T-cell (primary cell): ENCODE measurements at regions not wholly inside any gene's neighbourhood (a gene's known extent, or its start where the extent isn't known, plus 50 kb on each side); places are given as distances from the start of the nearest gene placed in this dataset.

Source experiments
- ATAC-seq, 4 experiments: fragments of 200-7000 bp in 3 of 4; fragments of 150-1000 bp in 1 of 4; cut with Tn5 transposase; replicated peaks in 1 of 4; 1 replicate in 3 of 4; 2 replicates in 1 of 4; pipeline ENCODE4 v1.10.0; 2021; ENCODE audit warnings: moderate library complexity in 3 of 4, mild to moderate bottlenecking in 2 of 4, moderate number of reproducible peaks in 1 of 4
- CTCF ChIA-PET, 2 donors: fragments of 300-600 bp; sonication (Branson Sonifier 250); formaldehyde crosslinking; loops; one replicate each; lab custom pipeline; 2022; ENCODE audit warnings: antibody characterized with exemption in 2 of 2; lab: Charles Lee
- POLR2A ChIA-PET, 2 donors: fragments of 300-600 bp; sonication (Branson Sonifier 250); formaldehyde crosslinking; loops; one replicate each; lab custom pipeline; 2022; ENCODE audit warnings: antibody characterized with exemption in 2 of 2; lab: Charles Lee
- DNase-seq, 35 experiments: peaks; one replicate each; pipeline versions ENCODE4 v3.0.0 to v3.0.0-alpha.2; 2013 to 2023
- H3K27ac ChIP-seq: one replicate; pipeline ENCODE4 v1.5.1; 2013; ENCODE audit warnings: low read length
- H3K27me3 ChIP-seq, 2 experiments: replicated peaks in 1 of 2; 1 replicate in 1 of 2; 2 replicates in 1 of 2; pipeline versions ENCODE4 v1.6.1 to v1.7.0; 2013; ENCODE audit warnings: low read length in 1 of 2, mixed read lengths in 1 of 2; ENCODE audit not compliant: control insufficient read depth in 2 of 2, insufficient read depth in 2 of 2; ENCODE audit errors: extremely low read depth in 1 of 2
- H3K36me3 ChIP-seq, 2 donors: 1 replicate in 1 of 2; 2 replicates in 1 of 2; pipeline versions ENCODE4 v1.6.1 to v1.7.0; 2013; ENCODE audit warnings: low read length in 1 of 2; ENCODE audit not compliant: control insufficient read depth in 2 of 2, insufficient read depth in 1 of 2; ENCODE audit errors: extremely low read depth in 1 of 2
- H3K4me1 ChIP-seq, 2 experiments: 1 replicate in 1 of 2; 2 replicates in 1 of 2; pipeline versions ENCODE4 v1.6.1 to v1.7.0; 2013; ENCODE audit warnings: low read length in 2 of 2, mixed read lengths in 1 of 2; ENCODE audit not compliant: insufficient read depth in 2 of 2, control insufficient read depth in 1 of 2; ENCODE audit errors: extremely low read depth in 1 of 2
- H3K4me3 ChIP-seq, 2 donors: 1 replicate in 1 of 2; 2 replicates in 1 of 2; pipeline versions ENCODE4 v1.5.1 to v1.7.0; 2013; ENCODE audit warnings: mild to moderate bottlenecking in 2 of 2, low read length in 1 of 2, moderate library complexity in 1 of 2; ENCODE audit not compliant: control insufficient read depth in 1 of 2; ENCODE audit errors: extremely low read depth in 1 of 2
- H3K9me3 ChIP-seq: 2 replicates; pipeline ENCODE4 v1.7.0; 2013
- H3K27ac Mint-ChIP-seq, 2 donors: one replicate each; pipeline ENCODE4 v1.8.0; 2020 to 2021; ENCODE audit warnings: mild to moderate bottlenecking in 2 of 2, mixed read lengths in 2 of 2
- H3K27me3 Mint-ChIP-seq, 2 donors: one replicate each; pipeline ENCODE4 v1.8.0; 2021 to 2022; ENCODE audit warnings: mixed read lengths in 2 of 2
- H3K36me3 Mint-ChIP-seq: one replicate; pipeline ENCODE4 v1.8.0; 2021; ENCODE audit warnings: mixed read lengths
- H3K4me1 Mint-ChIP-seq, 3 donors: one replicate each; pipeline ENCODE4 v1.8.0; 2020 to 2022; ENCODE audit warnings: mixed read lengths in 3 of 3, mild to moderate bottlenecking in 1 of 3
- H3K4me3 Mint-ChIP-seq, 3 donors: one replicate each; pipeline ENCODE4 v1.8.0; 2020 to 2022; ENCODE audit warnings: mild to moderate bottlenecking in 3 of 3, mixed read lengths in 3 of 3, moderate library complexity in 3 of 3
- H3K9me3 Mint-ChIP-seq, 3 donors: one replicate each; pipeline ENCODE4 v1.8.0; 2020 to 2022; ENCODE audit warnings: mixed read lengths in 3 of 3
- WGBS: methylation state at CpG from one replicate; pipeline ENCODE4 v1.1.5; 2013; ENCODE audit warnings: missing lambda C conversion rate; ENCODE audit not compliant: insufficient coverage; 5-methylcytosine and 5-hydroxymethylcytosine counted together

DNA sequence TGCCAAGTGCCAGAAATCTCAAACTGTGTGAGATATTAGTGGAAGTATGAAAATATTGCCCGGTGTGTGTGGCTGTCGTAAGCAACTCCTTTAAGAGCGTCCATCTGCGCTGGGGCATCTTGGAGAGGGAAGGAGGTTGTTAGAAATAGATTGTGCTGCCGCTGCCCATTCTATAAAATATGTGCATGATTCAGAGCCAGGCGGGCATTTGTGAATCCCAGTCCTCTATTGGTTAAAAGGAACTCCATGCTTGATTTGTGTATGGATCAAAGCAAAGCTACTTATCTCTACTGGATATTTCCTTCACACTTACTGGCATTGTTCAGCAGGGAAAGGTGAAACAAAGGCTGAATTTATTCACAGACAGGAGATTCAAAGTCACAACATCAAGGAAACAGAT is 89.6 kb upstream of the SNRK start:
- Histone ChIP-seq H3K9me3 (no peaks in the 10 kb centered on the region), H3K27ac (peak overlapping the region; percentile 9), H3K27me3 (no peaks in the 10 kb centered on the region), H3K36me3 (no peaks in the 10 kb centered on the region), H3K4me3 (no peak overlapping the region), H3K4me1 (peaks cover 53 to 69% of the 10 kb centered on the region in 2 experiments)
- WGBS, result no CpG with 5 or more reads among the region's 6 CpGs
- no peak for DNase-seq
- no peaks in the 10 kb centered on the region for H3K9me3 Mint-ChIP-seq
- no peaks in the 10 kb centered on the region for H3K36me3 Mint-ChIP-seq
- H3K27ac Mint-ChIP-seq, result peak overlapping the region; percentile 99
- no peaks in the 10 kb centered on the region for H3K27me3 Mint-ChIP-seq
- peaks cover 85 to 92% (median 90%) of the 10 kb centered on the region in 3 donors for H3K4me1 Mint-ChIP-seq
- CTCF ChIA-PET, result no interaction called here
- POLR2A ChIA-PET, result interaction anchor here in 1 of 2 donors (0.5 kb wide), 1 partner anchor 245 kb away, joined by 13 read pairs; no protein-coding TSS in a partner anchor
- ATAC-seq, result no peak
- peak overlapping the region in 1 of 3 donors; percentile 67 for H3K4me3 Mint-ChIP-seq

DNA sequence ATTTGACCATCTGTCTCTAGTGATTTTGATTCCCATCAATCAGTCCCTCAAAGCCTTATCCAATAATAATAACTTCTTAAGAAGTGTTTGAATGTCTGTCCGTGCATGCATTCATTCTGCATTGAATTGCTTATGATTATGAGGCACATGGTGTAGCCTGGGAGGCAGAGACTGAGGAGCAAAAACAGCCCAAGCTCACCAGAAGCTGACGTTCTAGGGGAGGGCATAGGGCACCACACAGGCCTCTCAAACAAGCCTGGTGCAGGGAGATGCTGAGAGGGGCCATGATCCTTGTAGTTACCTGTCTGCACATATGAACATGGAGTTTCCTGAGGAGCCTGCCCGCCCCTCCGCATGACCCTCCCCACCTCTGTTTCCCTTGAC is 89.2 kb upstream of the POMGNT2 start:
- Mint-ChIP-seq H3K9me3 (peaks cover 0 to 2% (median 0%) of the 10 kb centered on the region in 3 donors), H3K27ac (peak overlapping the region; percentile 99), H3K36me3 (no peaks in the 10 kb centered on the region), H3K4me1 (peaks cover 84 to 97% (median 88%) of the 10 kb centered on the region in 3 donors), H3K4me3 (peak overlapping the region in 1 of 3 donors; percentile 67), H3K27me3 (no peaks in the 10 kb centered on the region)
- peak overlapping the region; percentile 83 for H3K27ac ChIP-seq
- peaks cover 60 to 71% of the 10 kb centered on the region in 2 experiments for H3K4me1 ChIP-seq
- no peaks in the 10 kb centered on the region for H3K9me3 ChIP-seq
- H3K4me3 ChIP-seq, result peak overlapping the region in 1 of 2 donors; percentile 11
- no peak for DNase-seq
- POLR2A ChIA-PET, result no interaction called here
- no peaks in the 10 kb centered on the region for H3K36me3 ChIP-seq
- CTCF ChIA-PET, result no interaction called here
- H3K27me3 ChIP-seq, result no peaks in the 10 kb centered on the region
- WGBS, result 76% methylated on average over 3 of the region's 4 CpGs
- peak in 1 of 4 experiments; percentile 27 for ATAC-seq

DNA sequence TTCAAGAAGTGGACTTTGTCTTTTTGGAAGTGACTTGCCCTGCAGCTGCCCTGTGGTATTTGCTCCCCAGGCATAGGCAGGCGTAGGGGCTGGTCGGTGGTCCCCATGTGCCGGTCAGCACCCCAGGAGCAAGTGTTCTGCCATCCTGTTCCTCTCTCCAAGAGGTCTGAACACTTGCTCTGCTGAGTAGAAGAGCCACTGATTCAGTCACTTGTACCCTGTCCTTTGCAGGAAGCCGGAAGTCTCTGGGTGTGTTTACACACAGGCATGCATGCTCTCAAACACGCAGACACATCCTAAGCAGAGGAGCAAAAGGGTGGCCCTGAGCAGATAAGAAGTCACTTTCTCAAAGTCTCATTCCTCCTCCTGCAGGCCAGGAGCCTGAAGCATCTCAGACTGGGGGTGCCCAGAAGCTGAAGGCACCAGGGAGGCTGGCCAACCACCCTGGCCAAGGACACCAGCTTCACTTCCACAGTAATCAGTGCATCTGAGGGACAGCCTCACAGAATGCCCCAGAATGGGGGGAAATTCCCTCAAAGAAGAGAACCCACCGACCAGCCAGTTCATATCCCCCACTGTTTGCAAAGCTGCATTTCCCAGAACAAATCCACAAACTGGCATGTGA is 88.7 kb upstream of the POMGNT2 start:
- peak; percentile 93 to 96 (median 94) for ATAC-seq
- Mint-ChIP-seq H3K4me1 (peaks cover 79 to 96% (median 87%) of the 10 kb centered on the region in 3 donors), H3K36me3 (no peaks in the 10 kb centered on the region), H3K4me3 (peak overlapping the region in 2 of 3 donors; percentile 52 to 67), H3K27me3 (no peaks in the 10 kb centered on the region), H3K27ac (peak overlapping the region; percentile 99), H3K9me3 (peaks cover 0 to 5% (median 0%) of the 10 kb centered on the region in 3 donors)
- peak overlapping the region in 1 of 2 donors; percentile 11 for H3K4me3 ChIP-seq
- ChIA-PET POLR2A (interaction anchor here in 1 of 2 donors (0.7 kb wide), 1 partner anchor 101 kb away, joined by 3 read pairs; no protein-coding TSS in a partner anchor), CTCF (no interaction called here)
- WGBS, result 37% methylated on average over 4 of the region's 6 CpGs
- peak in 34 of 35 experiments; percentile 24 to 70 (median 43) for DNase-seq
- H3K27me3 ChIP-seq, result no peaks in the 10 kb centered on the region
- no peaks in the 10 kb centered on the region for H3K36me3 ChIP-seq
- H3K9me3 ChIP-seq, result no peaks in the 10 kb centered on the region
- H3K4me1 ChIP-seq, result peaks cover 60 to 71% of the 10 kb centered on the region in 2 experiments
- H3K27ac ChIP-seq, result peak overlapping the region; percentile 83

DNA sequence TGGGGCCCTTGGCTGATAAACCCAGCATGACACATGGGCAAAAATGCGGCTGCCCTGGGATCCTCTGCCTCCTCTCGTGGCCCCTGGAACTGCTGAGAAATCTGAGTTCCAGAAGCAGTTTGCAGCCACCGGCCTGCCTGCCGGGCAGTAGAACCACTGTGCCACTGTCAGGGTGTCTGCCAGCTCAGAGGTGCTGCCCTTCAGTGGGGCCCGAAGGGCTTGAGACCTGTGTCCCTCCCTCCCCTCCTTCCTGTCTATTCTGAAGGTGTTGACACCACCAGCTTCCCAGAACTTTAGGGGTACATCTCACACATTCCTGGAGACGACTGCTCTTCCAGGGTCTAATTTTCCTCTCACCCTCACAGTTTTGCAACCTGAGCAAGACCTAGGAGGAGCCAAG is 88.2 kb upstream of the POMGNT2 start:
- ChIA-PET CTCF (interaction anchor here in 1 of 2 donors (0.5 kb wide), 1 partner anchor 307 kb away, joined by 4 read pairs; no protein-coding TSS in a partner anchor), POLR2A (interaction anchor here in 1 of 2 donors (0.7 kb wide), 1 partner anchor 102 kb away, joined by 3 read pairs; no protein-coding TSS in a partner anchor)
- peak overlapping the region; percentile 83 for H3K27ac ChIP-seq
- H3K9me3 ChIP-seq, result no peaks in the 10 kb centered on the region
- WGBS, result 72% methylated on average over 5 of the region's 6 CpGs
- ATAC-seq, result peak in 3 of 4 experiments; percentile 15 to 20 (median 17)
- peaks cover 60 to 70% of the 10 kb centered on the region in 2 experiments for H3K4me1 ChIP-seq
- no peaks in the 10 kb centered on the region for H3K36me3 Mint-ChIP-seq
- no peak overlapping the region for H3K4me3 ChIP-seq
- peak overlapping the region in 2 of 3 donors; percentile 52 to 67 for H3K4me3 Mint-ChIP-seq
- H3K27me3 Mint-ChIP-seq, result no peaks in the 10 kb centered on the region
- H3K4me1 Mint-ChIP-seq, result peaks cover 75 to 92% (median 82%) of the 10 kb centered on the region in 3 donors
- H3K27me3 ChIP-seq, result no peaks in the 10 kb centered on the region
- H3K9me3 Mint-ChIP-seq, result peaks cover 0 to 5% (median 0%) of the 10 kb centered on the region in 3 donors
- no peaks in the 10 kb centered on the region for H3K36me3 ChIP-seq
- DNase-seq, result peak in 1 of 35 experiments; percentile 19
- H3K27ac Mint-ChIP-seq, result peak overlapping the region; percentile 99

DNA sequence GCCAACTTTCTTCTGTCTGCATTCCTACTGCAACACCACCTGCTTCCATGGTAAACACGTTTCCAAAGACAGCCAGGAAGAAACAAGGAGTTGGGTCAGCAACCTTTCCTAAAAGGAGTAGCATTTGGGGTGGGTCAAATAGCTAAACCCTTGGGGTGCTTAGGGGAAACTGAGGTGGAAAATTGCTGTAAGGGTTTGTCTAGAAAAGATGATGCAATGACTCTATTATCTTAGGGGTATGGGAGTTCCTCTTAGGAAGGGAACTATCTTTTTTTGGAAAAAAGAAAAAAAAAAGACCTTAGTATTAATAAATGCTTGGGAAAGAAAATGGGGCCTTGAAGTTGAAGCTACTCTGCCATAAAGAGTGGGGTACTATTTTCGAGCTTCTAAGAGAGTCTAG is 86.1 kb upstream of the POMGNT2 start:
- Mint-ChIP-seq H3K27ac (peak overlapping the region; percentile 99), H3K4me1 (peaks cover 58 to 72% (median 62%) of the 10 kb centered on the region in 3 donors), H3K4me3 (peak overlapping the region in 1 of 3 donors; percentile 67), H3K36me3 (peaks cover 11% of the 10 kb centered on the region), H3K27me3 (no peaks in the 10 kb centered on the region), H3K9me3 (peaks cover 0 to 11% (median 5%) of the 10 kb centered on the region in 3 donors)
- no peaks in the 10 kb centered on the region for H3K27me3 ChIP-seq
- ChIA-PET POLR2A (interaction anchor here in 1 of 2 donors (0.5 kb wide), 1 partner anchor 391 kb away, joined by 3 read pairs; no protein-coding TSS in a partner anchor), CTCF (interaction anchor here in 1 of 2 donors (0.6 kb wide), 1 partner anchor 42 kb away, joined by 3 read pairs; no protein-coding TSS in a partner anchor)
- DNase-seq, result no peak
- no peak overlapping the region for H3K27ac ChIP-seq
- H3K9me3 ChIP-seq, result no peaks in the 10 kb centered on the region
- H3K36me3 ChIP-seq, result no peaks in the 10 kb centered on the region
- H3K4me1 ChIP-seq, result peaks cover 54 to 57% of the 10 kb centered on the region in 2 experiments
- no peak for ATAC-seq
- no peak overlapping the region for H3K4me3 ChIP-seq
- WGBS, result 60% methylated on average over 1 of the region's 2 CpGs

DNA sequence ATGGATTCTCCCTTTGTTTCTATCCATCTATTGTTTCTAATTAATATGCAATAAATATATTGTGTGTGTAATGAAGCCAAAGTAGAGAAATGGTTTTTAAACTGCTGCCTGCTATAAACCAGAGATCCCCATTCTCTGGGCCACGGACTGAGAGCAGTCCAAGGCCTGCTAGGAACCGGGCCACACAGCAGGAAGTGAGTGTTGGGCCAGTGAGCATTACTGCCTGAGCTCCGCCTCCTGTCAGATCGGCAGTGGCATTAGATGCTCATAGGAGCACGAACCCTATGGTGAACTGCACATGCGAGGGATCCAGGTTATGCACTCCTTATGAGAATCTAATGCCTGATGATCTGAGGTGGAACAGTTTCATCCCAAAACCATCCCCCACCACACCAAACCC is 85.2 kb upstream of the POMGNT2 start:
- no peak for ATAC-seq
- 80% methylated on average over 1 of the region's 6 CpGs for WGBS
- Mint-ChIP-seq H3K4me3 (peak overlapping the region in 1 of 3 donors; percentile 67), H3K4me1 (peaks cover 49 to 63% (median 53%) of the 10 kb centered on the region in 3 donors), H3K27ac (no peak overlapping the region), H3K36me3 (peaks cover 11% of the 10 kb centered on the region), H3K9me3 (peaks cover 0 to 11% (median 5%) of the 10 kb centered on the region in 3 donors), H3K27me3 (no peaks in the 10 kb centered on the region)
- no peaks in the 10 kb centered on the region for H3K9me3 ChIP-seq
- CTCF ChIA-PET, result no interaction called here
- DNase-seq, result no peak
- H3K27ac ChIP-seq, result no peak overlapping the region
- H3K4me3 ChIP-seq, result no peak overlapping the region
- POLR2A ChIA-PET, result no interaction called here
- H3K36me3 ChIP-seq, result no peaks in the 10 kb centered on the region
- no peaks in the 10 kb centered on the region for H3K27me3 ChIP-seq
- H3K4me1 ChIP-seq, result peaks cover 45 to 50% of the 10 kb centered on the region in 2 experiments
